Brain pericyte (primary cell): ENCODE measurements at regions not wholly inside any gene's neighbourhood (a gene's known extent, or its start where the extent isn't known, plus 50 kb on each side); places are given as distances from the start of the nearest gene placed in this dataset.
"Not testable (repeated sequence)": the region's sequence is repeated elsewhere in the genome, so short reads cannot be mapped to it uniquely, and the experiment has no call there.

Source experiments
- DNase-seq: peaks from one replicate; pipeline ENCODE4 v3.0.0-alpha.2; 2012; ENCODE audit warnings: low read depth, low spot score

- DNase-seq = no peak
These were observed 476.1 kb upstream of the RBFOX1 start for GRCh38 chr16:6856578-6856977.

DNA sequence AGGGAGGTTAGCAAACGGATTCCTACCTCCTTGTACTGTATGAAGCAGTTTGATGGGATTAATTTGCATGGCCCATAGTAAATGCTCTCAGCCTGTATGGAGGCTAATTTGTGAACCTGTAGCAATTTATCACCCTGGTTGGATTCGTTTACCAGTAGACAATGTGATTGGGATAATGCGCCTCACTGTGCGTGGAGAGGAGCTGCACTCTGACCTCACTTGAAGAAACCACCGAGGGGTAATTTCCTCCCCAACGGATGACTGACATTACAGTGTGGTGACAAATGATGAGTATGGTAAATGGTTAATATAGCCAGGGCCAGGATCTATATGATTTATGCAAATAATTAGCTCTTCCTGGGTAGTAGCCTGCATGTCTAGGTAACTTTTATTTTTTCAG is 479.1 kb upstream of the RBFOX1 start:
- DNase-seq = no peak

- no peak for DNase-seq
These were observed 479.9 kb upstream of the RBFOX1 start for GRCh38 chr16:6852643-6853225.

GRCh38 chr16:6846452-6846851 is 486.2 kb upstream of the RBFOX1 start:
- DNase-seq = no peak

GRCh38 chr16:6841392-6841791 is 491.3 kb upstream of the RBFOX1 start:
- DNase-seq = no peak

- no peak for DNase-seq
These were observed 494.9 kb upstream of the RBFOX1 start for GRCh38 chr16:6837722-6838121.

- no peak for DNase-seq
These were observed 495.9 kb upstream of the RBFOX1 start for GRCh38 chr16:6836766-6837165.

DNA sequence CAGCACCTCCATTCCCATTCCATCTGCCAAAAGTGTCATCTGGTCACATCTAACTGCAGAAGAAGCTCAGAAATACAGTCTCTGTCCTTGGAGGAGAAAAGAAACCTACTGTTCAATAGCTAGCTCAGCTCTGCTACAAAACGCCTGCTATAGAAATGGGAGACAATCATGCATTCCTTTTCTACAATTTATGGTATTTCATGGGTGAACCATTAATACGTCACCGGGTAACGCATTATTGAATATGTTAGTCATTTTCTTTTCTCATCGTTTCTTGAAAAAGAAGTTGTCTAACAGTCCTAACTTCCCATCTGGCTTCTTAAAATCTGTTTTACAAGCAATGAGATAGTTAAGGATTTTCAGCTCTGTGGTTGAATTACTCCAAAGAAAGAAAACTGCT is 496.7 kb upstream of the RBFOX1 start:
- no peak for DNase-seq

GRCh38 chr16:6835516-6835915 is 497.1 kb upstream of the RBFOX1 start:
- no peak for DNase-seq

DNA sequence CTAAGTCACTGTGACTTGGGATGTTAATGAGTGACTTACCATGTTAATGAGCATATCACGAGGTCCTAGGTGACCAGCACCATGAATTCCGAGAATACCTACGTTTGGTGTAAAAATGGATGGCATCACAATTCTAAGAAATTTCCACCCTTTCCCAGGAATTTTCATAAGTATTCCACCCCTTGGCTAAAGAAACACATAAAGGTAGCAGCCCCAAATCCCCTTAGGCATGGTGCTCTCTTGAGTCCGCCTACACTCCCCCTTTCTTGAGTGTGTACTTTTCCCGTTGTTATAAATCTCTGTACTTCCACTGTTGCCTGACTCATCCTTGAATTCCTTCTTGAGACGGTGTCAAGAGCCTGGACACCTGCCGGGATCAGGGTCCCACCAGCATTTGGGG is 504.0 kb upstream of the RBFOX1 start:
- no peak for DNase-seq

- no peak for DNase-seq
These were observed 504.7 kb upstream of the RBFOX1 start for GRCh38 chr16:6827931-6828330.

- DNase-seq = no peak
These were observed 505.4 kb upstream of the RBFOX1 start for GRCh38 chr16:6827267-6827666.

DNA sequence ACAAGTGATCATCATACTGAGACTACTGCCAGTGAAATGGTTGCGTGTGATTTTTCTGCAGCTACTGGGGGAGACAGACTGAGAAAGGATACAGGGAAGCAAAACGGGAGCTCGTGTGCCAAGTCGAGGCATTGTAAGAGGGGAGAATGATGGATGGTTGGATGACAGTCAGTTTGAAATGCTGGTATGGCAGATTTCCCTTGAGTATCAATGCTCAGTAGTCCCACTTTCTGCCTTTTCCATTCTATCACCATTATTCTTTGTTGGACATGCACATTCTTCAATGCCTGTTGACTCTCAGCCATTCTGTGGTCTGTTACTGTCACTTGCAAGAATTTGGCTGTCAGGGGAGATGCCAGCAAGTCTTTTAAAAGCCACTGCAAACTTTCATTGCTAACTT is 510.6 kb upstream of the RBFOX1 start:
- no peak for DNase-seq

DNA sequence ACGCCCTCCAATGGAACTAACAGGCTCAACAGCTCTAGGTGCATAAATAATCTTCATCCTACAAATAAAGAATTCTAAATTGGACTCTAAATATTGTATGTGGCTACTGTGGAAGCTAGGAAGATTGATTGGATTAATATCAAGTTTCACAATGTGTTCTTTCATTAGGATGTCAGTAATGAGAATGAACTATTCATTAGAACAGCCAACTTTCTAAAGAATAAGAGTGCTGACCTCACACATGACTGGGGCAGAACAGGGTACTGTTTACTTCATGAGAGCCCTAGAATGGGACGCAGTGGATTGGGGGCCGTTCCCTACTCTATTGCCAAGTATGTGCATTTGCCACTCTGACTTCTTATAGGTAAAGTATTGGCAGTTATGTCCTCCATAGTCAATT is 528.2 kb upstream of the RBFOX1 start:
- no peak for DNase-seq

GRCh38 chr16:6803176-6803575 is 529.5 kb upstream of the RBFOX1 start:
- DNase-seq = no peak

- no peak for DNase-seq
These were observed 535.4 kb upstream of the RBFOX1 start for GRCh38 chr16:6797223-6797622.

DNA sequence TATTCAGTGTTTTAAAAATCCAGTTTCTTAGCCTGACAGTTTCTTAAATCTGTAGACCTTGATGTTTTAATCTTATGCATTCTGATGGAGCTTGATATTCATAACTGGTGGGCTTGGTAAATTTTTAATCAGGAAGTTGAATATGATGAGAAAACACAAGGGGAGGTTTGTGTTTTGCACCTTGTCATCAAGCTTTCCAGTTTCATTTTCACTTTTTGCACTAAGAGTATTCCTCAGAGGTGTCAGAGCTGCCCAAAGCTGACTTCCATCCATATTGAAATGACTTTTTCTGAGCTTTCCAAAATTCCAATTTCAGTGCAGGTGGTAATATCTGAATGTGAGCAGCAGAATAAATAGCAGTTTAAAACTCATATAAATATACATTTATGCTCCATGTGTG is 555.0 kb upstream of the RBFOX1 start:
- no peak for DNase-seq

- DNase-seq = no peak
These were observed 556.9 kb upstream of the RBFOX1 start for GRCh38 chr16:6775712-6776111.

- no peak for DNase-seq
These were observed 560.7 kb upstream of the RBFOX1 start for GRCh38 chr16:6771956-6772355.

- DNase-seq = no peak
These were observed 579.1 kb upstream of the RBFOX1 start for GRCh38 chr16:6753553-6753952.

- no peak for DNase-seq
These were observed 581.5 kb upstream of the RBFOX1 start for GRCh38 chr16:6751191-6751590.

GRCh38 chr16:6749698-6750097 is 582.9 kb upstream of the RBFOX1 start:
- no peak for DNase-seq

GRCh38 chr16:6736302-6736701 is 596.3 kb upstream of the RBFOX1 start:
- not testable (repeated sequence) for DNase-seq

GRCh38 chr16:6735631-6736030 is 597.0 kb upstream of the RBFOX1 start:
- no peak for DNase-seq
